ENCODE measurements at regions not wholly inside any gene's neighbourhood (a gene's known extent, or its start where the extent isn't known, plus 50 kb on each side); places are given as distances from the start of the nearest gene placed in this dataset.

DNA sequence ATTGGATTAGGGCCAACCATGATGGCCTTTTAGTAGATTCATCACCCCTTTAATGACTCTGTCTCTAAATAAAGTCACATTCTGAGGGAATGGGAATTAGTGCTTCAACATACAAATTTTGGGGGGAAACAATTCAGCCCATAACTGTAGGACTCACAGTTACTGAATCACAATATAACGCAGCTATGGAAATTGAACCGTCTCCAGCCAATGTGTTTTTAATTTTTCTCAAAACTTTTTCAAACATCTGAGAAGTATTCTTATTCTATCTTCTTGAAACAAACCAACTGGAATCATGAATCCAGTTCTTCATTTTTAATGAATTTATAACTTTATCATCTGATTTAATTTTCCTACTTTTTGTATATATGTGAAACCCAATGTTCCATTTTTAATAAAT lies 373.1 kb upstream of the SYT4 start:
- Histone ChIP-seq H3K36me3 (no peaks in the 10 kb centered on the region), H3K27ac (no peak overlapping the region), H3K4me3 (no peak overlapping the region), H3K9me3 (replicated peaks) (no peaks in the 10 kb centered on the region; the same call in 1 of the 2 replicates), H3K27me3 (replicated peaks) (no peaks in the 10 kb centered on the region), H3K4me1 (replicated peaks) (no peaks in the 10 kb centered on the region)
- DNase-seq (ENCODE audit: low read depth in 1 of 2, low spot score in 2 of 2): no peak

DNA sequence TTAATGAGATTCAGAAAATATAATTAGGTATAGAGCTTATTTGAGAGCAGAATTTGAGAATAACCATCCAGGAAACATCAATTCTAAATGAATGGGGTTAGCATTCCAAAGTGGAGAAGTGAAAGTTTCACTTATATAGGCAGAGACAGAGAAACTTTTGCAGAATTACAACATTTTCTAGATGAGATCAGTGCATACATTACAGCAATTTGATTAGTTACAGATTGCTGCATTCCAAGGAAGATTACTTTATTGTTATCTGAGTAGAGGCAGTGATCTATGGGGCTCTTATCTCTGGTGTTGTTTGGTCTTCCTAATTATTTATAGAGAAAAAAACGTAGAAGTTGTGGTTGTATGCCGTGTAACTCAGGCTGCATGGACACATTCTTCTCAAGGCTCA lies 373.8 kb upstream of the SYT4 start:
- no peaks in the 10 kb centered on the region for H3K36me3 ChIP-seq
- no peaks in the 10 kb centered on the region; the same call in 1 of the 2 replicates for H3K9me3 ChIP-seq (replicated peaks)
- DNase-seq (ENCODE audit: low read depth in 1 of 2, low spot score in 2 of 2): no peak
- no peaks in the 10 kb centered on the region for H3K4me1 ChIP-seq (replicated peaks)
- no peaks in the 10 kb centered on the region for H3K27me3 ChIP-seq (replicated peaks)
- no peak overlapping the region for H3K27ac ChIP-seq
- no peak overlapping the region for H3K4me3 ChIP-seq

DNA sequence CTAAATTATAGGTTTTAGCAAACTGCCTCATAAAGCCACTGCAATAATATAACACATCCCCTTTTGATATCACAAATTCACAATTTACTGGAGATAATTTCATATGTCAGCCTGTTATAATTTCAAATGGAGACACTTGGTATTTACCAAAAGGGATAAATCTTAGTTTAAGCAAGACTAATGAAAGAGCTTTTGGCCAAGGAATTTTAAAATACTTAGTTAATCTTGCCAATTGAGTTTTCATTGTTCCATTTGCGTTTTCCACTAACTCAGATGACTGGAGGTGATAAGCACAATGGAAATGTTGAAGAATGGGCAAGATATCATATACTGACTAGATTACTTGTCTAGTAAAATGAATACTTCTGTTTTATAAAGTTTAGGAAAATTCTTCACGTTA lies 379.3 kb upstream of the SYT4 start:
- no peak overlapping the region for H3K4me3 ChIP-seq
- peaks cover 3% of the 10 kb centered on the region for H3K4me1 ChIP-seq (replicated peaks)
- no peak overlapping the region for H3K27ac ChIP-seq
- no peaks in the 10 kb centered on the region for H3K36me3 ChIP-seq
- no peaks in the 10 kb centered on the region; the same call in 1 of the 2 replicates for H3K9me3 ChIP-seq (replicated peaks)
- no peaks in the 10 kb centered on the region for H3K27me3 ChIP-seq (replicated peaks)
- no peak for DNase-seq (ENCODE audit: low read depth in 1 of 2, low spot score in 2 of 2)

DNA sequence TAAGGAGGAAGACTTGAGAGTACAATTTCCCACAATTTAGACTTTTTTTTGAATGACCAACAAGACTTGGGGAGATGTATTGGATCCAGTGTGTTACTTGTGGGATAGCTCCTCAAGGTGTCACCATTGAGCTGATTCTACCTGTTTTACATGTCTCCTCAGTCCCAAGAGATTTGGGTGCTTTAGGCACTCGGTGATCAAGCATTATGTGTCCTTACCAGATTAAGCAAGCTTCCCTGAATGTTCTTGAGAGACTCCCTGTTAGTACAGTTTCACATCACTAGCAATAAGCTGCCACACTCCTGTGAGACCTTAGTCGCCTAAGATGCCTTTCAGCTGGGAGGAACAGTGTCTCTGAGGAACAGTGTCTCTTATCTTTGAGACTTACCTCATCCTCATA lies 384.3 kb upstream of the SYT4 start:
- peak overlapping the region; percentile 88 for H3K27ac ChIP-seq
- no peak overlapping the region for H3K4me3 ChIP-seq
- H3K36me3 ChIP-seq: no peaks in the 10 kb centered on the region
- H3K9me3 ChIP-seq (replicated peaks): no peaks in the 10 kb centered on the region
- no peaks in the 10 kb centered on the region for H3K27me3 ChIP-seq (replicated peaks)
- DNase-seq (ENCODE audit: low read depth in 1 of 2, low spot score in 2 of 2): peak; percentile 51 to 66
- peaks cover 41% of the 10 kb centered on the region for H3K4me1 ChIP-seq (replicated peaks)

DNA sequence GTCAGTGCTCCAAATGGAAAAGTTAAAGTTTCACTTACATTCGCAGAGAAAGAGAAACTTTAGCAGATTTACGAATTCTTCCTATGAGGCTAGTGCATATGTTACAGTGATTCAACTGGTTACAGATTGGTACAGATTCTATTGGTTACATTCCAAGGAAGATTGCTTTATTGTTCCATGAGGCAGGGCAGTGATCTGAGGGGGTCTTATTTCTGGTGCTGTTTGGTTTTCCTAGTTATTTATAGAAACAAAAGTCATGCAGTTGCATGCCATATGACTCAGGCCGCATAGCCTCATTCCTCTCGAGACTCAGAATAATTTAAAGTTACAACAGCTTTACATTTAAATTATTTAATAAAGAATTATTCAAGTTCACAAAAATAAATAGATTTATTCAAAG lies 385.4 kb upstream of the SYT4 start:
- no peaks in the 10 kb centered on the region for H3K27me3 ChIP-seq (replicated peaks)
- DNase-seq (ENCODE audit: low read depth in 1 of 2, low spot score in 2 of 2): peak; percentile 76 to 86
- H3K36me3 ChIP-seq: no peaks in the 10 kb centered on the region
- peak overlapping the region; percentile 4; the same call in 1 of the 2 replicates for H3K4me3 ChIP-seq
- H3K4me1 ChIP-seq (replicated peaks): peaks cover 41% of the 10 kb centered on the region
- H3K9me3 ChIP-seq (replicated peaks): no peaks in the 10 kb centered on the region
- H3K27ac ChIP-seq: peak overlapping the region; percentile 88

DNA sequence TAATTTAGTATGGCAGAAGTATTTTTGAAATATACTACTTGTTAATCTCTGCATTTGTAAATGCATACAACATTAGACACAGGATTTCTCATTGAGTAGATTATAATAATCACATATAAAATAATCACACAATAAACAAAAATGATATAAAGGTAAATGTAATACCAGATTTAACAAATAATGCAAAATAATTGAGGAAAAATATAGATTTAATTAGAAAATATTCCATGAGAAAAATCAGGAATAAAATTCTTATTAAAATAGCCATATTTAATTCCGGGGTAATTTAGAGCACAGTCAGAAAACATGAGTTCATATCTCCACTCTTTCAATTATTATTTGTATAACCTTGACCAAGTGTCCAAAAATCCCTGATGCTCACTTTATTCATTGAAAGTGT lies 385.9 kb upstream of the SYT4 start:
- Histone ChIP-seq H3K4me1 (replicated peaks) (peaks cover 41% of the 10 kb centered on the region), H3K4me3 (no peak overlapping the region), H3K9me3 (replicated peaks) (no peaks in the 10 kb centered on the region), H3K27me3 (replicated peaks) (no peaks in the 10 kb centered on the region), H3K36me3 (no peaks in the 10 kb centered on the region), H3K27ac (peak overlapping the region; percentile 88)
- peak in 1 of 2 experiments; percentile 2 for DNase-seq (ENCODE audit: low read depth in 1 of 2, low spot score in 2 of 2)

DNA sequence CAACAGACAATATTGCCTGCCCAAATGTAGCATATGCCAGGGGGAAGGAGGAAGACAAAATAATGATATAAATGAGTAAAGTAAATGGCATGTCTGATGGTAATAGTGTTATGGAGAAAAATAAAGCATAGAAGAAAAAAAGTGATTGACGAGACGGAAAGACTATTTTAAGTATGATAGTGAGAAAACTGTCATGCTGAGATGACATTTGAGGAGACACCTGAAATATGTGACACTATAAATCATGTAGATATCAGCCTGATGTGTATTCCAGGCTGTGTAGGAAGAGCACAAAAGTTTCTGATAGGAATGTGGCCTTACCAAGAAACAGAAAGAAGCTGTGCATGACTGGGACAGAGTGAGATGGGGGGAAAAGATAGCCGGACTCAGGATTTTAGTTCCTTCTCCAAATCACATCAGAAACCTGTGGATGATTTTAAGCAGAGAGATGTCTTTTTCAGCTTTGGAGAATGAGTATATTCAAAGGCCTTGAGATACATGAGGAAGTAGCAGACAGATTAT lies 387.3 kb upstream of the SYT4 start:
- Histone ChIP-seq H3K36me3 (no peaks in the 10 kb centered on the region), H3K9me3 (replicated peaks) (no peaks in the 10 kb centered on the region), H3K27me3 (replicated peaks) (no peaks in the 10 kb centered on the region), H3K4me1 (replicated peaks) (peaks cover 41% of the 10 kb centered on the region), H3K27ac (peak overlapping the region; percentile 88), H3K4me3 (no peak overlapping the region)
- DNase-seq (ENCODE audit: low read depth in 1 of 2, low spot score in 2 of 2): peak in 1 of 2 experiments; percentile 53

DNA sequence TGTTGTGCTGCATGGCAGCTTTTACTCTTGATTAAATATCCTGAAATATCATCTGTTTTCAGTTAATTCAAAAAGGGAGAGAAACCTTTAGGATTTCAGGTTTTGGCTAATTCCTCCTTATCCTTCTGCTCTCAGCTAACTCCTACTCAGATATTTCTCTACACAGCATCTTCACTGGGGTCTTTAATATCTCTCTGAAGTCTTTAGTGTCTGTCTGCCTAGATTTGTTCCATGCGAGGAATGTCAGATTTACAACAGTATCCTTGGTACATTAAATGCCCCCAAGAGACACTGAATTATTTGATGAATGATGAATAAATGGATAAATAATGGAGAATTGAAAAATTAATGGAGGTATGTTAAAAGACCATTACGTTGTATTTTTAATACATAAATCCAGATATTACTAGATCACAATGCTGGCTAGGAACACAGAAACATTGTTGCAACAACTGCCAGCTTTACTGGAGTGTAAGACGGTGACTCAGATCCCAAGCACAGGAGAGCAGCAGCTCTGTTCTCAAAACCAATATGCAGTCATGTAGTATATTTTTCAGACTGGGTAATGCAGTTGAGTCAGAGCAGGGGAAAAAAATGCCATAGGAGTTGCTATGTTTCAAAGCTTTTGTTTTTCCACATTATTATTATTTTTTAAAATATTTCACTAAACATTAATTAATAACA lies 388.0 kb upstream of the SYT4 start:
- Histone ChIP-seq H3K4me1 (replicated peaks) (peaks cover 41% of the 10 kb centered on the region), H3K9me3 (replicated peaks) (no peaks in the 10 kb centered on the region), H3K4me3 (no peak overlapping the region), H3K36me3 (no peaks in the 10 kb centered on the region), H3K27me3 (replicated peaks) (no peaks in the 10 kb centered on the region), H3K27ac (peak overlapping the region; percentile 88)
- DNase-seq (ENCODE audit: low read depth in 1 of 2, low spot score in 2 of 2): peak; percentile 63 to 68

DNA sequence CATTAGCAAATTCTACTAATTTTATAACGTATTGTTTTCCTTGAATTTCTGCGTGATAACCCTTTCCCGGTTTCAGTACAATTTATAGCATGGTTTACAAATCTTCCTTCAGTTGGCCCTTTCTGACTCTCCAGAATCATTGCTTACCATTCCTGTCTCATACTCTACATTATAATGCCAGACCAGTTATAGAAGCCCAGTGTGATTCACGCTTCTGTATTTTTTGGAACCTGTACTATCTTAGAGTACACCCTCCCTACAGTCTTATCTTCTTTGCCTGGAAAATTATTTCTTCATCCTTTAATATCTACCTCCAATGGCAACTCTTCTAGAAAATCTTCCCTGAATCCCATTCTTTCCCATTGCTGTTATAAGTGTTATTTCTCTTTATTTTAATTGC lies 391.6 kb upstream of the SYT4 start:
- Histone ChIP-seq H3K27ac (no peak overlapping the region), H3K4me3 (no peak overlapping the region), H3K4me1 (replicated peaks) (peaks cover 20% of the 10 kb centered on the region), H3K27me3 (replicated peaks) (no peaks in the 10 kb centered on the region), H3K36me3 (no peaks in the 10 kb centered on the region), H3K9me3 (replicated peaks) (no peaks in the 10 kb centered on the region)
- DNase-seq (ENCODE audit: low read depth in 1 of 2, low spot score in 2 of 2): no peak

DNA sequence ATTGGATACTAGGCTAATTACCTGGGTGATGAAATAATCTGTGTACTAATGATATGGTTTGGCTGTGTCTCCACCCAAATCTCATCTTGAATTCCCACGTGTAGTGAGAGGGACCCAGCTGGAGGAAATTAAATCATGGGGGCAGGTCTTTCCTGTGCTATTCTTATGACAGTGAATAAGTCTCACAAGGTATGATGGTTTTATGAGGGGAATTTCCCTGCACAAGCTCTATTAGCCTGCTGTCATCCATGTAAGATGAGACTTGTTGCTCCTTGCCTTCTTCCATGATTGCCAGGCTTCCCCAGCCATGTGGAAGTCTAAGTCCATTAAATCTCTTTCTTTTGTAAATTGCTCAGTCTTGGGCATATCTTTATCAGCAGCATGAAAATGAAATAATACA lies 394.1 kb upstream of the SYT4 start:
- no peak overlapping the region for H3K4me3 ChIP-seq
- H3K9me3 ChIP-seq (replicated peaks): no peaks in the 10 kb centered on the region
- no peaks in the 10 kb centered on the region for H3K4me1 ChIP-seq (replicated peaks)
- H3K36me3 ChIP-seq: no peaks in the 10 kb centered on the region
- DNase-seq (ENCODE audit: low read depth in 1 of 2, low spot score in 2 of 2): no peak
- no peaks in the 10 kb centered on the region for H3K27me3 ChIP-seq (replicated peaks)
- no peak overlapping the region for H3K27ac ChIP-seq

DNA sequence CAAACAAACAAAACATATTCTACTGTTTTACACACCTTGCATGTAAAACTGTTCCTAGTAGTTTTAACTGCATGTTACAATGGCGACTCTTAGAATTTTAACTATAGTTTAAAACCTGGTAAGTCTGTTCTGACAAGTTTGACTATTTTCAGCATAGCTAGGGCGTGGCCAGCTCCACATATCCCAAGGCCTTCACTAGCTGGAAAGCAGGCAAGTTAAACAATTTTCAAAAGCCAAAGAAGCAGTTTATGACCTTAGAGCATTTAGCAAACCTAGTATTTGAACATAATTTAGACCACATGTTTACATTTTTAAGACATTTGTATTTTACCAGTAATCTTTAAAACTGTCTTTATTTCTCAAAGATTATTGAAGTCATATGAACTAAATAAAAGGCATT lies 402.8 kb upstream of the SYT4 start:
- no peaks in the 10 kb centered on the region for H3K27me3 ChIP-seq (replicated peaks)
- H3K4me3 ChIP-seq: no peak overlapping the region
- DNase-seq (ENCODE audit: low read depth in 1 of 2, low spot score in 2 of 2): no peak
- no peak overlapping the region for H3K27ac ChIP-seq
- H3K9me3 ChIP-seq (replicated peaks): no peaks in the 10 kb centered on the region
- H3K4me1 ChIP-seq (replicated peaks): no peaks in the 10 kb centered on the region
- no peaks in the 10 kb centered on the region for H3K36me3 ChIP-seq

DNA sequence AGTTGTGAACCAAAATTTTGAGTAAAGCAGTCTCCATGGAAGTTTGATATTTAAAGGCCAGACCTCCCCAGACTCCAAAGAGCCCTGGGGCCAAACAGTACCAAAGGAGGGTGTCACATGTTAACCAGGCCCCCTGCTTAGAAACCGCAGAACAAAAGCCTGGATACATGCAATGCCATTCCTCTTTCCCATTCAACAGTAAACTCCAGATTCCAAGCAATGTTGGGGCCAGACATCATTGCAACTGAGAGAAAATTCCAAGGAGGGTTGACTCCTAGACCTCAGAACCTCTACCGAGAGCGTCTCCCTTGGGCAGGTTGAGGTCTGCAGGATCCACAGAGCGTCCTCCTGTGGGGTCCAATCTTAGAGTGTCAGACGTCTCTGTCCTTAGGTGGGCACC lies 404.4 kb upstream of the SYT4 start:
- H3K4me1 ChIP-seq (replicated peaks): no peaks in the 10 kb centered on the region
- H3K27me3 ChIP-seq (replicated peaks): no peaks in the 10 kb centered on the region
- no peak overlapping the region for H3K27ac ChIP-seq
- H3K9me3 ChIP-seq (replicated peaks): no peaks in the 10 kb centered on the region
- no peaks in the 10 kb centered on the region for H3K36me3 ChIP-seq
- no peak for DNase-seq (ENCODE audit: low read depth in 1 of 2, low spot score in 2 of 2)
- H3K4me3 ChIP-seq: no peak overlapping the region

DNA sequence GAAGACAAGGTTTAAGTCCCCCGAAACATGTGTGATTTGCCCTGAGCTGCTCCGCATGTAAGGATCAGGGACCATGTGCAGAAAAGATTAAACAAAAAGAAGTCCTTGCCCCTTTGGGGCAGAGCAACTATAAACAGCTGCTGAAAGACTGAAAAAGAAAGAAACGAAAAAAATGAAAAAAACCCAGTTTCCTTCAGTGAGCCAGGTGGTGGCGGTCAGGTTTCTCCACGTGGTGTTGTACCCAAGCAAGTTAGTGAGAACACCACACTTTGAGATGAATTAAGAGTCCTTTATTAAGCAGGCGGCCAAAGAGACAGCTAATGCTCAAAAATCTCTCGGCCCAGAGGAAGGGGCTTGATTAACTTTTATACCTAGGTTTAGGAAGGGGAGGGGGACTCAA lies 404.9 kb upstream of the SYT4 start:
- H3K36me3 ChIP-seq: no peaks in the 10 kb centered on the region
- no peak overlapping the region for H3K4me3 ChIP-seq
- H3K27me3 ChIP-seq (replicated peaks): no peaks in the 10 kb centered on the region
- H3K27ac ChIP-seq: no peak overlapping the region
- no peak for DNase-seq (ENCODE audit: low read depth in 1 of 2, low spot score in 2 of 2)
- no peaks in the 10 kb centered on the region for H3K9me3 ChIP-seq (replicated peaks)
- no peaks in the 10 kb centered on the region for H3K4me1 ChIP-seq (replicated peaks)

DNA sequence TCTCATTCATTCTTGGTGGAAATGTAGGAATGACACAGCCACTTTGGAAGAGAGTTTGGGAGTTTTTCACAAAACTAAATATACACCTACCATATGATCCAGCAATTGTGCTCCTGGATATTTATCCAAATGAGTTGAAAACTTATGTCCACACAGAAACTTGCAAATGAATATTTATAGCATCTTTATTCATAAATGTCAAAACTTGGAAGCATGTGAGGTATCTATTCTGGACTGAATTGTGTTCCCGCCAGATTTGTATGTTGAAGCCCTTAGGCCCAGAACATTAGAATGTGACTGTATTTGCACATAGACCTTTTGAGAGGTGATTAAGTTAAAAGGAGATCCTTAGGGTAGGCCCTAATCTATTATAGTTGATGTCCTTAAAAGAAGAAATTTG lies 409.4 kb upstream of the SYT4 start:
- Histone ChIP-seq H3K27ac (no peak overlapping the region), H3K27me3 (replicated peaks) (no peaks in the 10 kb centered on the region), H3K4me3 (no peak overlapping the region), H3K9me3 (replicated peaks) (no peaks in the 10 kb centered on the region), H3K36me3 (no peaks in the 10 kb centered on the region), H3K4me1 (replicated peaks) (no peaks in the 10 kb centered on the region; the same call in 1 of the 2 replicates)
- DNase-seq (ENCODE audit: low read depth in 1 of 2, low spot score in 2 of 2): no peak
